ENCODE measurements at regions not wholly inside any gene's neighbourhood (a gene's known extent, or its start where the extent isn't known, plus 50 kb on each side); places are given as distances from the start of the nearest gene placed in this dataset.

DNA sequence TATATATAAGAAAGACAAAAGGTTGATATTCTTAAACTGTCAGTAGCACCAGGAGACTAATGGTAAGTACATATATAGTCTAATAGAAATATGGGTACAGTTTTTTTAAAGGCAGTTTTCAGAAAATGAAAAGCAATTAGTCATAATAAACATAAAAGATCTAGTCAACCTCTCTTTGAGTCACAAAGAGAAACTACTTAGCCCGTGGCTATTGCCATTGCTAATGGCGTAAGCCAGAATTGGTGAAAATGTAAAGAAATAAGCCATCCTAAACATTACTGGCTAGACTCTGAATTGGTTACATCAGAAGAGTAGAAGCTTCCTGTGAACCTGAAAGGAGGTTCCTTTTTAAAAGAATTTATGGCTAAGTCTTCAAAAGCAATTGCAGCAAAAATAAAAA, 668.7 kb upstream of the CPEB2 start:
- no peak for DNase-seq (ENCODE audit: low read depth, low spot score)
- Histone ChIP-seq H3K4me3 (ENCODE audit: low read length) (no peak overlapping the region), H3K27me3 (ENCODE audit: control insufficient read depth, insufficient read depth, low read length) (no peaks in the 10 kb centered on the region), H3K4me1 (ENCODE audit: control insufficient read depth, insufficient read depth, low read length) (no peaks in the 10 kb centered on the region), H3K9me3 (ENCODE audit: control insufficient read depth, insufficient read depth, low read length) (no peaks in the 10 kb centered on the region), H3K36me3 (ENCODE audit: control insufficient read depth, insufficient read depth, low read length) (no peaks in the 10 kb centered on the region), H3K27ac (ENCODE audit: low read length) (no peak overlapping the region)
- no CpG with 5 or more reads among the region's 2 CpGs for WGBS (ENCODE audit: insufficient coverage, insufficient read length)

DNA sequence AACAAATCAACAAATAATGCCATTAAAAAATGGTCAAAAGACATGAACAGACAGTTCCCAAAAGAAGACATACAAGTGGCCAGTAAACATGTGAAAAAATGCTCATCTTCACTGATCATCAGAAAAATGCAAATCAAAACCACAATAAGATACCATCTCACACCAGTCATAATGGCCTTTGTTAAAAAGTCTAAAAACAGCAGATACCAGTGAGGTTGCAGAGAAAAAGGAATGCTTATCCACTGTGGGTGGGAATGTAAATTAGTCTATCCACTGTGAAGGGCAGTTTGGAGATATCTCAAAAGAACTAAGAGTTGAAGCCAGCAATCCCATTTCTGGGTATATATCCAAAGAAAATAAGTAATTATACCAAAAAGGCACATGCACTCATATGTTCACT, 668.1 kb upstream of the CPEB2 start:
- H3K4me1 ChIP-seq (ENCODE audit: control insufficient read depth, insufficient read depth, low read length): no peaks in the 10 kb centered on the region
- H3K27me3 ChIP-seq (ENCODE audit: control insufficient read depth, insufficient read depth, low read length): no peaks in the 10 kb centered on the region
- no peak overlapping the region for H3K27ac ChIP-seq (ENCODE audit: low read length)
- H3K9me3 ChIP-seq (ENCODE audit: control insufficient read depth, insufficient read depth, low read length): no peaks in the 10 kb centered on the region
- H3K4me3 ChIP-seq (ENCODE audit: low read length): no peak overlapping the region
- DNase-seq (ENCODE audit: low read depth, low spot score): no peak
- no peaks in the 10 kb centered on the region for H3K36me3 ChIP-seq (ENCODE audit: control insufficient read depth, insufficient read depth, low read length)

DNA sequence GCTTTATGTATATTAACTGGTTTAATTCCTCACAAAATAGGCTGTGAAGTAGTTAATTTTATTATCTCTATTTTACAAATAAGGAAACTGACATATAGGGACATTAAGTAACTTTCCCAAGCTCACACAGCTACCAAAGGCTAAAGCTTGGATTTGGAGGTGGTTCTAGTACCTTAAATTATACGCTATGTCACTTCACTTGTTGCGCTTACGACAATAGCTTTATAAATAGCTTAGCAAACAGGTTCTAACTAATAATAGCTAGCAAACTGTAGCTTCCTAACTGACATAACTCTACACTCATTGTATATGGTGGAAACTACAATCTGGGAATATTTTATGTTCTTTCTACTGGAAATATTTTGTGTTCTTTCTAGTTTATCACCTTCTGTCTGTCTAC, 666.4 kb upstream of the CPEB2 start:
- H3K36me3 ChIP-seq (ENCODE audit: control insufficient read depth, insufficient read depth, low read length): no peaks in the 10 kb centered on the region
- no peaks in the 10 kb centered on the region for H3K9me3 ChIP-seq (ENCODE audit: control insufficient read depth, insufficient read depth, low read length)
- H3K4me3 ChIP-seq (ENCODE audit: low read length): no peak overlapping the region
- no peaks in the 10 kb centered on the region for H3K27me3 ChIP-seq (ENCODE audit: control insufficient read depth, insufficient read depth, low read length)
- H3K27ac ChIP-seq (ENCODE audit: low read length): no peak overlapping the region
- no peak for DNase-seq (ENCODE audit: low read depth, low spot score)
- WGBS (ENCODE audit: insufficient coverage, insufficient read length): no CpG with 5 or more reads among the region's 3 CpGs
- H3K4me1 ChIP-seq (ENCODE audit: control insufficient read depth, insufficient read depth, low read length): no peaks in the 10 kb centered on the region

GRCh38 chr4:14336656-14337055, 665.6 kb upstream of the CPEB2 start:
- no peaks in the 10 kb centered on the region for H3K4me1 ChIP-seq (ENCODE audit: control insufficient read depth, insufficient read depth, low read length)
- no peaks in the 10 kb centered on the region for H3K9me3 ChIP-seq (ENCODE audit: control insufficient read depth, insufficient read depth, low read length)
- no peaks in the 10 kb centered on the region for H3K27me3 ChIP-seq (ENCODE audit: control insufficient read depth, insufficient read depth, low read length)
- no peak for DNase-seq (ENCODE audit: low read depth, low spot score)
- no peaks in the 10 kb centered on the region for H3K36me3 ChIP-seq (ENCODE audit: control insufficient read depth, insufficient read depth, low read length)
- WGBS (ENCODE audit: insufficient coverage, insufficient read length): no CpG with 5 or more reads among the region's 2 CpGs
- no peak overlapping the region for H3K4me3 ChIP-seq (ENCODE audit: low read length)
- H3K27ac ChIP-seq (ENCODE audit: low read length): no peak overlapping the region

GRCh38 chr4:14337892-14338584, 664.2 kb upstream of the CPEB2 start:
- Histone ChIP-seq H3K36me3 (ENCODE audit: control insufficient read depth, insufficient read depth, low read length) (no peaks in the 10 kb centered on the region), H3K9me3 (ENCODE audit: control insufficient read depth, insufficient read depth, low read length) (no peaks in the 10 kb centered on the region), H3K4me1 (ENCODE audit: control insufficient read depth, insufficient read depth, low read length) (no peaks in the 10 kb centered on the region), H3K4me3 (ENCODE audit: low read length) (no peak overlapping the region), H3K27ac (ENCODE audit: low read length) (no peak overlapping the region), H3K27me3 (ENCODE audit: control insufficient read depth, insufficient read depth, low read length) (no peaks in the 10 kb centered on the region)
- DNase-seq (ENCODE audit: low read depth, low spot score): no peak
- WGBS (ENCODE audit: insufficient coverage, insufficient read length): no CpG with 5 or more reads among the region's 2 CpGs

DNA sequence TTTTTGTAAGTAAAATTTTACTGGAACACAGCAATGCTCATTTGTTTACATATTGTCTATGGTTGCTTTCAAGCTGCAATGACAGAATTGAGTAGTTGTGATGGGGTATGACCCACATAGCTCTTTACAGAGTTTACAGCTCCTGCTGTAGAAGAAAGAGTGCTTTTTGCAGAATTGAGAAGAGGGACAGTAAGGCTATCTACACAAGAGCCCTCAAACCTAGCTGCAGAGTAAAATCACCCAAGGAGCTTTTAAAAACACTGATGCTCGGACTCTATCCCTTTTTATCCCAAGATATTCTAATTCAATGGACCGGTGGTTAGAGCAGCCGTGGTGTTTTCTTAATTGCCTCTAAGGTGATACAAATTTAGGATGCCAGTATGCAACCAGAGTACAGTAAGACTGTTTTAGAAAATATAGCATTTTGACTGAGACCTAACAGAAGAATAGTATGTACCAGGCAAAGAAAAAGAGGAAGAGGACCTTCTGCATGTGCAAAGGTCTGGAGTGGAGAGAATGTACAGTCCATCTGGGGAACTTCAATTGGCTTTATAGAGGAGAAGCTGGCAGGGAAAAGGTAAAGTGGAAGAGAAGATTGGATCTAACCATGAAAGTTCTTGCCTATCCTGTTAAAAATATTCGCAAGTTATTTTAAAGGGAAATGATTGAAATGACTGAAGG, 663.6 kb upstream of the CPEB2 start:
- Histone ChIP-seq H3K27me3 (ENCODE audit: control insufficient read depth, insufficient read depth, low read length) (no peaks in the 10 kb centered on the region), H3K36me3 (ENCODE audit: control insufficient read depth, insufficient read depth, low read length) (no peaks in the 10 kb centered on the region), H3K9me3 (ENCODE audit: control insufficient read depth, insufficient read depth, low read length) (no peaks in the 10 kb centered on the region), H3K4me1 (ENCODE audit: control insufficient read depth, insufficient read depth, low read length) (no peaks in the 10 kb centered on the region), H3K4me3 (ENCODE audit: low read length) (no peak overlapping the region), H3K27ac (ENCODE audit: low read length) (no peak overlapping the region)
- DNase-seq (ENCODE audit: low read depth, low spot score): no peak
- WGBS (ENCODE audit: insufficient coverage, insufficient read length): no CpG with 5 or more reads among the region's 4 CpGs

GRCh38 chr4:14339715-14340114, 662.6 kb upstream of the CPEB2 start:
- H3K27ac ChIP-seq (ENCODE audit: low read length): no peak overlapping the region
- no peaks in the 10 kb centered on the region for H3K4me1 ChIP-seq (ENCODE audit: control insufficient read depth, insufficient read depth, low read length)
- H3K9me3 ChIP-seq (ENCODE audit: control insufficient read depth, insufficient read depth, low read length): no peaks in the 10 kb centered on the region
- no peak for DNase-seq (ENCODE audit: low read depth, low spot score)
- H3K27me3 ChIP-seq (ENCODE audit: control insufficient read depth, insufficient read depth, low read length): no peaks in the 10 kb centered on the region
- no CpG with 5 or more reads among the region's 5 CpGs for WGBS (ENCODE audit: insufficient coverage, insufficient read length)
- no peaks in the 10 kb centered on the region for H3K36me3 ChIP-seq (ENCODE audit: control insufficient read depth, insufficient read depth, low read length)
- no peak overlapping the region for H3K4me3 ChIP-seq (ENCODE audit: low read length)

DNA sequence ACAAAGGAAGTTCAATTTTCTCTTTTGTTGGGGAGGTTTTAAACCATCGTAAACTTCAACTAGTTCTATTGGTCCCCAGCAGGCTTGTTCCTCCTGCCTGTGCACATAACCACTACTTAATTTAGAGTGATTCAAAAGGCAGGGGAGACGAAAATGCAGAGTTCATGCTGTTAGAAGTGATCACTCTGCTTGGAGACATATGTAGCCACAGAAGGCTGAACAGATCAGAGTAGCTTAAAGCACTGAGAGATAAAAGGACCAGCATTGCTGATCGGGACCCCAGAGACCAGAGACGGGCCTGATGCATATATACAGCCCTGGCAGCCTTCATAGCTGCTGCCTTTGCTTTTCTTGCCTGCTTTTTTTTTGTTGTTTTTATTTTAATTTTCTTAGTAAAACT, 662.0 kb upstream of the CPEB2 start:
- no CpG with 5 or more reads among the region's 4 CpGs for WGBS (ENCODE audit: insufficient coverage, insufficient read length)
- no peaks in the 10 kb centered on the region for H3K4me1 ChIP-seq (ENCODE audit: control insufficient read depth, insufficient read depth, low read length)
- no peak for DNase-seq (ENCODE audit: low read depth, low spot score)

DNA sequence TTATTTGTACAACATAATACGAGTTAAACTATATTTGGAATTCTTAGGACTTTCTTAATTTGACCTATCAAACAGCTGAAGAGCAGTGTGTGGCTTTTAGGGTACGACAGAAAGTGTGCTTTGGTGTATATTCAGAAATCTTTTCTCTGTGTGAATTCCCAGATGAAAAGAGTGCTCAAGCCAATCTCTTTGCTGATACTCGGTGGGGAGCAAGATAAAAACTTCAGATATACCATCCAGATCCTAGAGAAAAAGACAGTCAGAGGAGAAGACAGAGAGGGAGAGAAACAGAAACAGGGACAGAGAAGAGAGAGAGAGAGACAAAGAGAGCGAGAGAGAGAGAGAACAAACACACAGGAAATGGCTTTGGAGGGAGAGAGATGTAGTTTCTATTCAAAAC, 658.3 kb upstream of the CPEB2 start:
- Histone ChIP-seq H3K9me3 (ENCODE audit: control insufficient read depth, insufficient read depth, low read length) (no peaks in the 10 kb centered on the region), H3K27ac (ENCODE audit: low read length) (no peak overlapping the region), H3K4me1 (ENCODE audit: control insufficient read depth, insufficient read depth, low read length) (no peaks in the 10 kb centered on the region), H3K36me3 (ENCODE audit: control insufficient read depth, insufficient read depth, low read length) (no peaks in the 10 kb centered on the region), H3K4me3 (ENCODE audit: low read length) (no peak overlapping the region), H3K27me3 (ENCODE audit: control insufficient read depth, insufficient read depth, low read length) (no peaks in the 10 kb centered on the region)
- no peak for DNase-seq (ENCODE audit: low read depth, low spot score)
- no CpG with 5 or more reads among the region's 4 CpGs for WGBS (ENCODE audit: insufficient coverage, insufficient read length)

More for the DNA sequence above, 662.0 kb upstream of the CPEB2 start:
- Histone ChIP-seq H3K36me3 (ENCODE audit: control insufficient read depth, insufficient read depth, low read length) (no peaks in the 10 kb centered on the region), H3K27me3 (ENCODE audit: control insufficient read depth, insufficient read depth, low read length) (no peaks in the 10 kb centered on the region), H3K9me3 (ENCODE audit: control insufficient read depth, insufficient read depth, low read length) (no peaks in the 10 kb centered on the region), H3K27ac (ENCODE audit: low read length) (no peak overlapping the region), H3K4me3 (ENCODE audit: low read length) (no peak overlapping the region)

DNA sequence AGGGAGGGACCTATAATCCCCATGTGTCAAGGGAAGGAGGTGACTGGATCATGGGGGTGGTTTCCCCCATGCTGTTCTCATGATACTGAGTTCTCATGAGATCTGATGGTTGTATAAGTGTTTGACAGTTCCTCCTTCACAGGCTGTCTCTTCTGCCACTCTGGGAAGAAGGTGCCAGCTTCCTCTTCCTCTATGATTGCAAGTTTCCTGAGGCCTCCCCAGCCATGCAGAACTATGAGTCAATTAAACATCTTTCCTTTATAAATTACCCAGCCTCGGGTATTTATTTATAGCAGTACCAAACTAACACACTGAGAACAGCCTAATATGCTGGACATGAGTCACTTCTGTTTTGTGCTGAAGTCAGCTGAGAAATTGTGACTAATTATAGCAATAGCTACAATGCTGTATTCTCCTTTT, 656.9 kb upstream of the CPEB2 start:
- no peak overlapping the region for H3K27ac ChIP-seq (ENCODE audit: low read length)
- H3K4me1 ChIP-seq (ENCODE audit: control insufficient read depth, insufficient read depth, low read length): no peaks in the 10 kb centered on the region
- no peak overlapping the region for H3K4me3 ChIP-seq (ENCODE audit: low read length)
- no peaks in the 10 kb centered on the region for H3K27me3 ChIP-seq (ENCODE audit: control insufficient read depth, insufficient read depth, low read length)
- no peaks in the 10 kb centered on the region for H3K9me3 ChIP-seq (ENCODE audit: control insufficient read depth, insufficient read depth, low read length)
- no peaks in the 10 kb centered on the region for H3K36me3 ChIP-seq (ENCODE audit: control insufficient read depth, insufficient read depth, low read length)
- WGBS (ENCODE audit: insufficient coverage, insufficient read length): no CpG with 5 or more reads among the region's 1 CpG
- no peak for DNase-seq (ENCODE audit: low read depth, low spot score)

DNA sequence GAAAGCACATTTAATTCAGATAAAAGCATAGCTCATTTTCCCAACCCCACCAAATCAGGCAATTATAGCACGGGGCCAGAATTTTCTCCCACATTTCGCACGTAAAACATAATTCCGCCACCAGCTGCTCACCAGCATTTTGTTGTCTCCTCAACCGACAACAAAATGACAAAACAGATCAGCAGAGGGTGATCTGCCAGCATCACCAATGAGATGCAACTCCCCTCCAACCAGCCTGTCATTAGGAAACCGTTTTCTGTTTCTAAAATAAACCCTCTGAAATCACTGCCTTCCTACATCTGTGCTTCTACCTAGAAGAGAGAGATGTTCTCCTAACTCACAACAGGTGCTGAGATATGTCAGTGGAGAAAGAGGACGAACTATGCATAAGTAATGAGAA, 654.8 kb upstream of the CPEB2 start:
- Histone ChIP-seq H3K27ac (ENCODE audit: low read length) (no peak overlapping the region), H3K27me3 (ENCODE audit: control insufficient read depth, insufficient read depth, low read length) (no peaks in the 10 kb centered on the region), H3K4me3 (ENCODE audit: low read length) (no peak overlapping the region), H3K4me1 (ENCODE audit: control insufficient read depth, insufficient read depth, low read length) (no peaks in the 10 kb centered on the region), H3K9me3 (ENCODE audit: control insufficient read depth, insufficient read depth, low read length) (no peaks in the 10 kb centered on the region), H3K36me3 (ENCODE audit: control insufficient read depth, insufficient read depth, low read length) (no peaks in the 10 kb centered on the region)
- DNase-seq (ENCODE audit: low read depth, low spot score): no peak
- WGBS (ENCODE audit: insufficient coverage, insufficient read length): no CpG with 5 or more reads among the region's 7 CpGs

Data from iPS DF 6.9 (cell line).